ENCODE measurements at regions not wholly inside any gene's neighbourhood (a gene's known extent, or its start where the extent isn't known, plus 50 kb on each side); places are given as distances from the start of the nearest gene placed in this dataset.

DNA sequence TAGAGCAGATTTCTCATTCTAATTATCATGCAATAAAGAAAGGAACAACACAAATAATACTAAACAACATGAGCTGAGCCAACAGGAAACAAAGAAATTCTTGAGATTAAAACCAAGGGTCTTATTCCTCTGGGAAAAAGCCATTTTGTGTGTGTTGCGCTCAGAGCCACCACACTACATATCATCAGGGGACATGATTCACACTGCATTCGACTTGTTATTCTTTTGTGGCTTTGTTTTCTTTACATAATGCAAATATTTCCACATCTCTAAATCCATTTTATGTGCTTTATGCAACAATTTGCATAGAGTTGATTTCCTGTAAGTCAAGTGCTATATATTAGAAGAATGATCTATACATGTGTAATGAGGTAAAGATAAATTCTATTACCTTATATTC lies 719.6 kb downstream of the TBC1D32 start:
- TF ChIP-seq ZFX (IDR thresholded peaks at IDR 0.05) = no peak
- TF ChIP-seq, protein P1, sequence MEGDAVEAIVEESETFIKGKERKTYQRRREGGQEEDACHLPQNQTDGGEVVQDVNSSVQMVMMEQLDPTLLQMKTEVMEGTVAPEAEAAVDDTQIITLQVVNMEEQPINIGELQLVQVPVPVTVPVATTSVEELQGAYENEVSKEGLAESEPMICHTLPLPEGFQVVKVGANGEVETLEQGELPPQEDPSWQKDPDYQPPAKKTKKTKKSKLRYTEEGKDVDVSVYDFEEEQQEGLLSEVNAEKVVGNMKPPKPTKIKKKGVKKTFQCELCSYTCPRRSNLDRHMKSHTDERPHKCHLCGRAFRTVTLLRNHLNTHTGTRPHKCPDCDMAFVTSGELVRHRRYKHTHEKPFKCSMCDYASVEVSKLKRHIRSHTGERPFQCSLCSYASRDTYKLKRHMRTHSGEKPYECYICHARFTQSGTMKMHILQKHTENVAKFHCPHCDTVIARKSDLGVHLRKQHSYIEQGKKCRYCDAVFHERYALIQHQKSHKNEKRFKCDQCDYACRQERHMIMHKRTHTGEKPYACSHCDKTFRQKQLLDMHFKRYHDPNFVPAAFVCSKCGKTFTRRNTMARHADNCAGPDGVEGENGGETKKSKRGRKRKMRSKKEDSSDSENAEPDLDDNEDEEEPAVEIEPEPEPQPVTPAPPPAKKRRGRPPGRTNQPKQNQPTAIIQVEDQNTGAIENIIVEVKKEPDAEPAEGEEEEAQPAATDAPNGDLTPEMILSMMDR (conservative IDR thresholded peaks at IDR 0.05) = no peak
- no peak overlapping the region for H3K27ac ChIP-seq

DNA sequence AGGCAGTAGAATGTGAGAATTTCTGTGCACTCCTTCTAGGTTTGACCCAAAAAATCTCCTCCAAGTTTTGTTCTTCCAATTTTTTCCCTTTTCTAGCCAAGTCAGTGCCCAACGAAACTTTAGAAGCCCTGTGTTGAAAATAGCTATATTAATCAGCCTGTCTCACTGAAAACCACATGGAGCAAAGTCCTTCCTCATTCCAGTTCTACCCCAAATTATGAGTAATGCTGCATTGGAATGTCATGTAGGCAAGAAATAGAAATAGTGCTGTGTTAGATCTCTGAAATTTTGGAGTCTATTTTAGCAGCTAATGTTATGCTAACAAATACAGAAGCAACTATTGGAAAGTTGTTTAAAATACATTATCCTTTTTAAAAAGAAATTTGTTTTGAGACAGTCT lies 725.5 kb downstream of the TBC1D32 start:
- no peak for TF ChIP-seq ZFX (IDR thresholded peaks at IDR 0.05)
- TF ChIP-seq, protein P1 (conservative IDR thresholded peaks at IDR 0.05) = no peak
- H3K27ac ChIP-seq = no peak overlapping the region

GRCh38 chr6:120606743-120607142 lies 727.5 kb downstream of the TBC1D32 start:
- TF ChIP-seq, protein P1 (conservative IDR thresholded peaks at IDR 0.05) = no peak
- no peak overlapping the region for H3K27ac ChIP-seq

DNA sequence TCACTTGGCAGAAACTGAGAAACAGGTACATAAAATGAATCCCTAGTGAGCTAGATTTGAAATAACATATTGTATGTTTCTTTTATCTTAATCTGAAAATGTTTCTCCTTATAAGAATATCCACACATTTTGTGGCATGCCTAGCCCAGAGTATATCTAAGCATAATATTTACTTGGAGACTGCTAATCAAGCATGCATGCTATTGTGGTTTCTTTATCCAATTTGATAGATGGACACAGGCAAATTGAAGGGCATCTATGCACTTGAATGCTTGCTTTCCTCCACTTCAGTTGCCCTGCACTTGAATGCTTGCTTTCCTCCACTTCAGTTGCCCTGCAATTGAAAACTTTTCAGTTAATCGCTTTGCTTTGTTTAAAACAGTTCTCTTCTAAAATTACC lies 729.8 kb downstream of the TBC1D32 start:
- no peak for TF ChIP-seq ZFX (IDR thresholded peaks at IDR 0.05)
- TF ChIP-seq, protein P1 (conservative IDR thresholded peaks at IDR 0.05) = no peak

GRCh38 chr6:120590611-120591010 lies 743.7 kb downstream of the TBC1D32 start:
- TF ChIP-seq, protein P1 (conservative IDR thresholded peaks at IDR 0.05) = no peak
- no peak for TF ChIP-seq ZFX (IDR thresholded peaks at IDR 0.05)
- H3K27ac ChIP-seq = no peak overlapping the region

More for the DNA sequence above, 729.8 kb downstream of the TBC1D32 start:
- no peak overlapping the region for H3K27ac ChIP-seq

DNA sequence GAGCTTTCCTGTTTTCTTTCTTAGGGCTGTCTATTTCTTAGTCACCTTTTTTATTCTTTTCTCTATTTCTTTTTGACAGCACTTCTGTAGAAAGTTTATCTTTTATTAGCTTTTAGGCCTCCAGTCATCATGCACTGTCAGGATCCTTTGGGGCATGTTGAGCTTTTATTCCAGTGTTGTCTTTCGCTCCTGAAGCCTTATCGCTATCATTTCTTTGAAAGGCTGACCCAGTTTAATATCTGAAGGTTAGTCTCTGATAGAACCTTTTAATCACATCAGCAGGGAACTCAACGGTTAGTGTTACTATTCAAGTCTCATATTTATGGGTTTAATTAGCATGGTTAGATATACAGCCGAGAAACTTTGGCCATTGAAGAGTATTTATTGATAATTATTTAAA lies 745.9 kb downstream of the TBC1D32 start:
- no peak overlapping the region for H3K27ac ChIP-seq
- TF ChIP-seq, protein P1 (conservative IDR thresholded peaks at IDR 0.05) = no peak
- no peak for TF ChIP-seq ZFX (IDR thresholded peaks at IDR 0.05)

DNA sequence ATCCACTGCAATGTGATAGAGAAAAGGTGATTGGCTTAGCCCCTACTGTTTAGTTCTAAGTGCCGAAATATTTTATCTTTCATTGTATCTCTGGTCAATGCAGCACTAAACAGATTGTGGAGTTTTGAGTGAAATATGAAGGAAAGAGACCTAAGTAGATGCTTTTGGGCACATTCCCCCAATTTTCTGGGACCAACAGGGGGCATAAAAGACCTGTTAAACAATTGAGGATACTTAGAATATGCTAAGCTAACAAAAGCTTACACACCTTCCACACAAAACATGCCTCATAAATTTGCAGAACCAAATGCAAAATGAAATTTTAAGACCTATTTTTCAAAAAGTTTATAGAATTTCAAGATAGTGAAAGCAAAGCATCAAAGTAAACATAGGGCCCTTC lies 746.9 kb downstream of the TBC1D32 start:
- TF ChIP-seq, protein P1 (conservative IDR thresholded peaks at IDR 0.05) = no peak
- TF ChIP-seq ZFX (IDR thresholded peaks at IDR 0.05) = no peak
- H3K27ac ChIP-seq = no peak overlapping the region

All from C4-2B (cell line).